GM18498 (cell line): ENCODE measurements at regions not wholly inside any gene's neighbourhood (a gene's known extent, or its start where the extent isn't known, plus 50 kb on each side); places are given as distances from the start of the nearest gene placed in this dataset.

Experiments
- ATAC-seq: cut with Tn5 transposase; IDR thresholded peaks from one replicate; pipeline ENCODE4 v1.9.1; 2021; ENCODE audit warnings: mild to moderate bottlenecking, moderate library complexity; ENCODE audit not compliant: unreplicated experiment

GRCh38 chr18:31213641-31214040, 51.0 kb upstream of the DSC1 start:
- ATAC-seq: no peak

GRCh38 chr18:31217038-31217849, 54.6 kb upstream of the DSC1 start:
- ATAC-seq: no peak

- no peak for ATAC-seq
Measured at GRCh38 chr18:31218671-31219383, 56.2 kb upstream of the DSC1 start.

GRCh38 chr18:31219395-31219794, 56.7 kb upstream of the DSC1 start:
- ATAC-seq: no peak

GRCh38 chr18:31223371-31223770, 60.7 kb upstream of the DSC1 start:
- ATAC-seq: no peak

- no peak for ATAC-seq
Measured at GRCh38 chr18:31225668-31226067, 63.0 kb upstream of the DSC1 start.

GRCh38 chr18:31227497-31228229, 65.0 kb upstream of the DSC1 start:
- no peak for ATAC-seq

- no peak for ATAC-seq
Measured at GRCh38 chr18:31229829-31230228, 67.2 kb upstream of the DSC1 start.

- ATAC-seq: peak; percentile 82
Measured at GRCh38 chr18:31230495-31230894, 67.8 kb upstream of the DSC1 start.

GRCh38 chr18:31232013-31232412, 69.4 kb upstream of the DSC1 start:
- no peak for ATAC-seq

GRCh38 chr18:31232775-31233424, 70.2 kb upstream of the DSC1 start:
- no peak for ATAC-seq

- no peak for ATAC-seq
Measured at GRCh38 chr18:31233621-31234275, 71.1 kb upstream of the DSC1 start.

- ATAC-seq: no peak
Measured at GRCh38 chr18:31235856-31236255, 73.2 kb upstream of the DSC1 start.

GRCh38 chr18:31237142-31237541, 74.5 kb upstream of the DSC1 start:
- ATAC-seq: no peak

- ATAC-seq: no peak
Measured at GRCh38 chr18:31241425-31241824, 76.5 kb upstream of the DSG1 start.

- ATAC-seq: peak; percentile 54
Measured at GRCh38 chr18:31241900-31242409, 76.0 kb upstream of the DSG1 start.

GRCh38 chr18:31243740-31244512, 74.0 kb upstream of the DSG1 start:
- no peak for ATAC-seq

GRCh38 chr18:31244771-31245394, 73.1 kb upstream of the DSG1 start:
- ATAC-seq: peak; percentile 43

GRCh38 chr18:31245820-31246219, 72.1 kb upstream of the DSG1 start:
- ATAC-seq: no peak
